ENCODE measurements at regions not wholly inside any gene's neighbourhood (a gene's known extent, or its start where the extent isn't known, plus 50 kb on each side); places are given as distances from the start of the nearest gene placed in this dataset.

GRCh38 chr3:82562896-82563295, 801.5 kb upstream of the GBE1 start (continued):
- no peak for TF ChIP-seq EZH2 (IDR thresholded peaks at IDR 0.05; ENCODE audit: low read depth, unreplicated experiment)
- TF ChIP-seq, protein P1, sequence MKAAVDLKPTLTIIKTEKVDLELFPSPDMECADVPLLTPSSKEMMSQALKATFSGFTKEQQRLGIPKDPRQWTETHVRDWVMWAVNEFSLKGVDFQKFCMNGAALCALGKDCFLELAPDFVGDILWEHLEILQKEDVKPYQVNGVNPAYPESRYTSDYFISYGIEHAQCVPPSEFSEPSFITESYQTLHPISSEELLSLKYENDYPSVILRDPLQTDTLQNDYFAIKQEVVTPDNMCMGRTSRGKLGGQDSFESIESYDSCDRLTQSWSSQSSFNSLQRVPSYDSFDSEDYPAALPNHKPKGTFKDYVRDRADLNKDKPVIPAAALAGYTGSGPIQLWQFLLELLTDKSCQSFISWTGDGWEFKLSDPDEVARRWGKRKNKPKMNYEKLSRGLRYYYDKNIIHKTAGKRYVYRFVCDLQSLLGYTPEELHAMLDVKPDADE (IDR thresholded peaks at IDR 0.05), result no peak
- TF ChIP-seq ZNF114 (CRISPR knock-in tag; IDR thresholded peaks at IDR 0.05), result no peak
- TF ChIP-seq CREB1 (CRISPR knock-in tag; IDR thresholded peaks at IDR 0.05; ENCODE audit: low read depth), result no peak
- no peak for TF ChIP-seq JUNB (IDR thresholded peaks at IDR 0.05; ENCODE audit: unreplicated experiment)
- no peak for TF ChIP-seq STAT1 (IDR thresholded peaks at IDR 0.05; ENCODE audit: unreplicated experiment)
- TF ChIP-seq CTCF (conservative IDR thresholded peaks at IDR 0.05; ENCODE audit: low read depth in 2 of 2), result no peak
- TF ChIP-seq, protein P2, sequence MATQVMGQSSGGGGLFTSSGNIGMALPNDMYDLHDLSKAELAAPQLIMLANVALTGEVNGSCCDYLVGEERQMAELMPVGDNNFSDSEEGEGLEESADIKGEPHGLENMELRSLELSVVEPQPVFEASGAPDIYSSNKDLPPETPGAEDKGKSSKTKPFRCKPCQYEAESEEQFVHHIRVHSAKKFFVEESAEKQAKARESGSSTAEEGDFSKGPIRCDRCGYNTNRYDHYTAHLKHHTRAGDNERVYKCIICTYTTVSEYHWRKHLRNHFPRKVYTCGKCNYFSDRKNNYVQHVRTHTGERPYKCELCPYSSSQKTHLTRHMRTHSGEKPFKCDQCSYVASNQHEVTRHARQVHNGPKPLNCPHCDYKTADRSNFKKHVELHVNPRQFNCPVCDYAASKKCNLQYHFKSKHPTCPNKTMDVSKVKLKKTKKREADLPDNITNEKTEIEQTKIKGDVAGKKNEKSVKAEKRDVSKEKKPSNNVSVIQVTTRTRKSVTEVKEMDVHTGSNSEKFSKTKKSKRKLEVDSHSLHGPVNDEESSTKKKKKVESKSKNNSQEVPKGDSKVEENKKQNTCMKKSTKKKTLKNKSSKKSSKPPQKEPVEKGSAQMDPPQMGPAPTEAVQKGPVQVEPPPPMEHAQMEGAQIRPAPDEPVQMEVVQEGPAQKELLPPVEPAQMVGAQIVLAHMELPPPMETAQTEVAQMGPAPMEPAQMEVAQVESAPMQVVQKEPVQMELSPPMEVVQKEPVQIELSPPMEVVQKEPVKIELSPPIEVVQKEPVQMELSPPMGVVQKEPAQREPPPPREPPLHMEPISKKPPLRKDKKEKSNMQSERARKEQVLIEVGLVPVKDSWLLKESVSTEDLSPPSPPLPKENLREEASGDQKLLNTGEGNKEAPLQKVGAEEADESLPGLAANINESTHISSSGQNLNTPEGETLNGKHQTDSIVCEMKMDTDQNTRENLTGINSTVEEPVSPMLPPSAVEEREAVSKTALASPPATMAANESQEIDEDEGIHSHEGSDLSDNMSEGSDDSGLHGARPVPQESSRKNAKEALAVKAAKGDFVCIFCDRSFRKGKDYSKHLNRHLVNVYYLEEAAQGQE (IDR thresholded peaks at IDR 0.05; ENCODE audit: unreplicated experiment), result no peak

DNA sequence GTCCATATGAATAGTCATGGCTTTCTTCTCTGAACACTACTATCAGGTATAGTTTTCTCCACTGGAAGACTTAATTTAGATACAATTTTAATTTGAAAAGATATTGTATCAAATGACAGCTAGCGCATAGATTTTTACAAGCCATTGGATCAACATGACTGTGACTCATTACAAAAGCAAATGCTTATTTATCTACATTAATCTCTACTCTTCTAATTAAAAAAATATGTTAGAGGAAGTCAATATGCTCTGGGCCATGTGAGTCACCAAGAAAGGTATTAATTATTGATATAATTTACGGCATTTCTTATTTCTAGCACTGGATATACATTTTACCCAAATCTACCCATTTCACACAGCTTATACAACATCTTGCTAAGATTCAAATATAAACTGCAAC, 800.3 kb upstream of the GBE1 start:
- ATAC-seq (no peak), DNase-seq (ENCODE audit: low spot score) (no peak)
- Histone ChIP-seq H3K4me1 (ENCODE audit: insufficient read depth) (peaks cover 5% of the 10 kb centered on the region; the same call in 1 of the 2 replicates), H4K20me1 (replicated peaks; ENCODE audit: insufficient read depth) (no peaks in the 10 kb centered on the region), H3K4me2 (no peak overlapping the region), H3F3A (replicated peaks; ENCODE audit: low read depth) (no peaks in the 10 kb centered on the region), H3K4me3 (no peak overlapping the region), H3K27ac (ENCODE audit: low read depth) (no peak overlapping the region), H3K27me3 (ENCODE audit: insufficient read depth) (no peaks in the 10 kb centered on the region), H3K9me2 (ENCODE audit: insufficient read depth) (no peaks in the 10 kb centered on the region), H3K79me2 (replicated peaks; ENCODE audit: insufficient read depth) (no peaks in the 10 kb centered on the region), H3K36me3 (ENCODE audit: insufficient read depth) (no peaks in the 10 kb centered on the region), H2AFZ (no peak overlapping the region)
- no peak overlapping the region for H3K27ac Mint-ChIP-seq
- H3K4me1 Mint-ChIP-seq, result peaks cover 7% of the 10 kb centered on the region; the same call in 2 of the 3 replicates
- H3K36me3 Mint-ChIP-seq (ENCODE audit: low read depth), result peaks cover 13% of the 10 kb centered on the region; the same call in 2 of the 3 replicates
- no peaks in the 10 kb centered on the region for H3K27me3 Mint-ChIP-seq (ENCODE audit: insufficient read depth, low read depth, poor library complexity)
- H3K4me3 Mint-ChIP-seq, result no peak overlapping the region
- H3K9me3 Mint-ChIP-seq, result peaks cover 12% of the 10 kb centered on the region
- TF ChIP-seq, protein P1 (IDR thresholded peaks at IDR 0.05), result no peak
- TF ChIP-seq EZH2phosphoT487 (IDR thresholded peaks at IDR 0.05; ENCODE audit: unreplicated experiment), result no peak
- no peak for TF ChIP-seq ZNF331 (CRISPR knock-in tag; IDR thresholded peaks at IDR 0.05; ENCODE audit: low read depth)
- TF ChIP-seq CTCF (conservative IDR thresholded peaks at IDR 0.05; ENCODE audit: low read depth in 2 of 2), result no peak
- no peak for TF ChIP-seq CREB1 (CRISPR knock-in tag; IDR thresholded peaks at IDR 0.05; ENCODE audit: low read depth)
